ENCODE measurements at regions not wholly inside any gene's neighbourhood (a gene's known extent, or its start where the extent isn't known, plus 50 kb on each side); places are given as distances from the start of the nearest gene placed in this dataset.

DNA sequence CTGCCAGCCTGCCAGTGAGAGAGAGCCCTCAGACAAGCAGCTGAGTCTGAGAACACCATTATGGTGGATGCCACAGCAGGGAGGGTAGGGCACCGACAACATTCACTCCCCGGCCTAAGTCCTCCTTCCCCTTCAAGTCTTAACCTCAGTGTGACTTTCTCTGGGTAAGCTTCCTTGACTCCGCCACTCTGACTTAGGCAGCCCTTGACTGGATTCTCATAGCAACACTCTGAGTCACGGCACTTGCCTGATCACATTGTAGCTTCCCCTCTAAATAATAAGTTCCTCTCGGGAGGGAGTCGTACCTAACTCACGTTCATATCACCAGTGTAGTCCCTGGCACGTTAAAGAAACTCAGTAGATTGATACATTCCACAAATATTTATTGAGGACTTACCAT lies 180.5 kb downstream of the FOXB1 start:
- no peak overlapping the region for H3K27ac ChIP-seq (replicated peaks)
- DNase-seq (ENCODE audit: low read depth in 1 of 2, low spot score in 1 of 2), result no peak
- peaks cover 2% of the 10 kb centered on the region for H3K27me3 ChIP-seq (ENCODE audit: insufficient read depth, poor library complexity, severe bottlenecking)
- TF ChIP-seq SPI1 (IDR thresholded peaks at IDR 0.05; ENCODE audit: borderline replicate concordance, low read depth), result no peak
- TF ChIP-seq, protein P1, sequence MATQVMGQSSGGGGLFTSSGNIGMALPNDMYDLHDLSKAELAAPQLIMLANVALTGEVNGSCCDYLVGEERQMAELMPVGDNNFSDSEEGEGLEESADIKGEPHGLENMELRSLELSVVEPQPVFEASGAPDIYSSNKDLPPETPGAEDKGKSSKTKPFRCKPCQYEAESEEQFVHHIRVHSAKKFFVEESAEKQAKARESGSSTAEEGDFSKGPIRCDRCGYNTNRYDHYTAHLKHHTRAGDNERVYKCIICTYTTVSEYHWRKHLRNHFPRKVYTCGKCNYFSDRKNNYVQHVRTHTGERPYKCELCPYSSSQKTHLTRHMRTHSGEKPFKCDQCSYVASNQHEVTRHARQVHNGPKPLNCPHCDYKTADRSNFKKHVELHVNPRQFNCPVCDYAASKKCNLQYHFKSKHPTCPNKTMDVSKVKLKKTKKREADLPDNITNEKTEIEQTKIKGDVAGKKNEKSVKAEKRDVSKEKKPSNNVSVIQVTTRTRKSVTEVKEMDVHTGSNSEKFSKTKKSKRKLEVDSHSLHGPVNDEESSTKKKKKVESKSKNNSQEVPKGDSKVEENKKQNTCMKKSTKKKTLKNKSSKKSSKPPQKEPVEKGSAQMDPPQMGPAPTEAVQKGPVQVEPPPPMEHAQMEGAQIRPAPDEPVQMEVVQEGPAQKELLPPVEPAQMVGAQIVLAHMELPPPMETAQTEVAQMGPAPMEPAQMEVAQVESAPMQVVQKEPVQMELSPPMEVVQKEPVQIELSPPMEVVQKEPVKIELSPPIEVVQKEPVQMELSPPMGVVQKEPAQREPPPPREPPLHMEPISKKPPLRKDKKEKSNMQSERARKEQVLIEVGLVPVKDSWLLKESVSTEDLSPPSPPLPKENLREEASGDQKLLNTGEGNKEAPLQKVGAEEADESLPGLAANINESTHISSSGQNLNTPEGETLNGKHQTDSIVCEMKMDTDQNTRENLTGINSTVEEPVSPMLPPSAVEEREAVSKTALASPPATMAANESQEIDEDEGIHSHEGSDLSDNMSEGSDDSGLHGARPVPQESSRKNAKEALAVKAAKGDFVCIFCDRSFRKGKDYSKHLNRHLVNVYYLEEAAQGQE (IDR thresholded peaks at IDR 0.05; ENCODE audit: insufficient replicate concordance, low read depth), result no peak
- TF ChIP-seq, protein P2, sequence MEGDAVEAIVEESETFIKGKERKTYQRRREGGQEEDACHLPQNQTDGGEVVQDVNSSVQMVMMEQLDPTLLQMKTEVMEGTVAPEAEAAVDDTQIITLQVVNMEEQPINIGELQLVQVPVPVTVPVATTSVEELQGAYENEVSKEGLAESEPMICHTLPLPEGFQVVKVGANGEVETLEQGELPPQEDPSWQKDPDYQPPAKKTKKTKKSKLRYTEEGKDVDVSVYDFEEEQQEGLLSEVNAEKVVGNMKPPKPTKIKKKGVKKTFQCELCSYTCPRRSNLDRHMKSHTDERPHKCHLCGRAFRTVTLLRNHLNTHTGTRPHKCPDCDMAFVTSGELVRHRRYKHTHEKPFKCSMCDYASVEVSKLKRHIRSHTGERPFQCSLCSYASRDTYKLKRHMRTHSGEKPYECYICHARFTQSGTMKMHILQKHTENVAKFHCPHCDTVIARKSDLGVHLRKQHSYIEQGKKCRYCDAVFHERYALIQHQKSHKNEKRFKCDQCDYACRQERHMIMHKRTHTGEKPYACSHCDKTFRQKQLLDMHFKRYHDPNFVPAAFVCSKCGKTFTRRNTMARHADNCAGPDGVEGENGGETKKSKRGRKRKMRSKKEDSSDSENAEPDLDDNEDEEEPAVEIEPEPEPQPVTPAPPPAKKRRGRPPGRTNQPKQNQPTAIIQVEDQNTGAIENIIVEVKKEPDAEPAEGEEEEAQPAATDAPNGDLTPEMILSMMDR (IDR thresholded peaks at IDR 0.05; ENCODE audit: insufficient read depth, low read length), result no peak
- no peak for TF ChIP-seq GABPA (IDR thresholded peaks at IDR 0.05; ENCODE audit: low read depth)
- no peak for TF ChIP-seq POLR2AphosphoS5 (IDR thresholded peaks at IDR 0.05; ENCODE audit: low read depth)
- H3K4me3 ChIP-seq (replicated peaks; ENCODE audit: insufficient read depth, low read length), result no peak overlapping the region

DNA sequence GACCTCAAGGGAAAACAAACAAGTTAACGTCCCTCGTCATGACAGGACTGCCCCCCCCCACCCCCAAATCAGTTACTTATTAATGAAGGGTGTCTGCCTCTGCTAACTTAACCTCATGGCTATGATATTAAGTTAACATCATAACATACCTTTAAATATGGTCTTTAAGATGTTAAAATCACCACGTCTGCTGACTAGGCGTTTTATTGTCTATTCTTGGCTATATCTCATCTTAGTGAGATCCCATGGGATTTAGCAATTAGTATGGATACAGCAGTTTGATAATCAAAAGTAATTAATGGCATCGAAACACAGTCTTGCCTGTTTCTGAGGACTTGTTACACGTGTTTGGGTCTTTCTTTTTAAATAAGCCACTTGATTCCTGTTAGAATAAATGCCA lies 186.9 kb downstream of the FOXB1 start:
- TF ChIP-seq, protein P1 (IDR thresholded peaks at IDR 0.05; ENCODE audit: insufficient replicate concordance, low read depth), result no peak
- TF ChIP-seq, protein P2 (IDR thresholded peaks at IDR 0.05; ENCODE audit: insufficient read depth, low read length), result no peak
- TF ChIP-seq POLR2AphosphoS5 (IDR thresholded peaks at IDR 0.05; ENCODE audit: low read depth), result no peak
- no peak for TF ChIP-seq SPI1 (IDR thresholded peaks at IDR 0.05; ENCODE audit: borderline replicate concordance, low read depth)
- TF ChIP-seq GABPA (IDR thresholded peaks at IDR 0.05; ENCODE audit: low read depth), result no peak

DNA sequence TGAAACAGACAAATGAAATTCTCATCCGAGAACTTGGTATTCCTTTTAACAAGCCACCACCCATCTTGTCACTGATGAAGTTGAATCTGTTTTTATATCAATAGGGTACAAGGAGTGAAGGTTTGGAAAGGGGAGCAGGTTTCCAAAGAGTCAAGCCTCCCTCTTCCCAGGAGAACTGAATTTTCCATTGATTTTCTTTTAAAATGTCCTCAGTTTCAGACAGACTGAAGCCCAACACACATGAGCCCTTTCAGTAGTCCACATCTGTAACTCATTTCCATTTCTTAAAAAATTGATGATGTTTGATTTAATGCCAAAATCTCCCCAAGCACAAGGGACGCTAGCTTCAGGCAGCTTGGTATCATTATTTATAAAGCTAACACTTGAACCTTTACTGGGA lies 187.7 kb downstream of the FOXB1 start:
- H3K4me3 ChIP-seq (replicated peaks; ENCODE audit: insufficient read depth, low read length), result no peak overlapping the region
- no peak for DNase-seq (ENCODE audit: low read depth in 1 of 2, low spot score in 1 of 2)
- peaks cover 5% of the 10 kb centered on the region for H3K27me3 ChIP-seq (ENCODE audit: insufficient read depth, poor library complexity, severe bottlenecking)
- H3K27ac ChIP-seq (replicated peaks), result no peak overlapping the region
- TF ChIP-seq SPI1 (IDR thresholded peaks at IDR 0.05; ENCODE audit: borderline replicate concordance, low read depth) (no peak), POLR2AphosphoS5 (IDR thresholded peaks at IDR 0.05; ENCODE audit: low read depth) (no peak), GABPA (IDR thresholded peaks at IDR 0.05; ENCODE audit: low read depth) (no peak)
- TF ChIP-seq, protein P1 (IDR thresholded peaks at IDR 0.05; ENCODE audit: insufficient replicate concordance, low read depth), result no peak
- TF ChIP-seq, protein P2 (IDR thresholded peaks at IDR 0.05; ENCODE audit: insufficient read depth, low read length), result no peak

More for the DNA sequence above, 186.9 kb downstream of the FOXB1 start:
- Histone ChIP-seq H3K27me3 (ENCODE audit: insufficient read depth, poor library complexity, severe bottlenecking) (peaks cover 6% of the 10 kb centered on the region), H3K4me3 (replicated peaks; ENCODE audit: insufficient read depth, low read length) (no peak overlapping the region), H3K27ac (replicated peaks) (no peak overlapping the region)
- DNase-seq (ENCODE audit: low read depth in 1 of 2, low spot score in 1 of 2), result no peak

Measured in HL-60 (cell line).